Spleen (tissue), 11 donors: ENCODE measurements at regions not wholly inside any gene's neighbourhood (a gene's known extent, or its start where the extent isn't known, plus 50 kb on each side); places are given as distances from the start of the nearest gene placed in this dataset.

Experiments used
- DNase-seq: peaks from one replicate; pipeline ENCODE4 v3.0.0-alpha.2; 2020
- H3K27ac ChIP-seq, 8 donors: fragments of 200-600 bp; sonication (generic) in 7 of 8; 1 replicate in 4 of 8; 2 replicates in 4 of 8; pipeline versions ENCODE4 v1.5.0 to v1.8.0; 2016 to 2021; ENCODE audit warnings: inconsistent platforms in 4 of 8, mild to moderate bottlenecking in 4 of 8, moderate library complexity in 1 of 8
- H3K27me3 ChIP-seq, 7 donors: fragments of 200-600 bp; sonication (generic) in 6 of 7; replicated peaks in 1 of 7; 1 replicate in 4 of 7; 2 replicates in 3 of 7; pipeline versions ENCODE4 v1.5.0 to v1.8.0; 2016 to 2021; ENCODE audit warnings: inconsistent platforms in 3 of 7, mild to moderate bottlenecking in 1 of 7
- H3K36me3 ChIP-seq, 6 donors: fragments of 200-600 bp; sonication (generic) in 5 of 6; 1 replicate in 4 of 6; 2 replicates in 2 of 6; pipeline versions ENCODE4 v1.5.0 to v1.8.0; 2016 to 2021; ENCODE audit warnings: inconsistent platforms in 2 of 6
- H3K4me1 ChIP-seq, 6 donors: fragments of 200-600 bp; sonication (generic) in 5 of 6; 1 replicate in 3 of 6; 2 replicates in 3 of 6; pipeline versions ENCODE4 v1.5.0 to v1.8.0; 2016 to 2021; ENCODE audit warnings: inconsistent platforms in 3 of 6
- H3K4me3 ChIP-seq, 8 donors: fragments of 200-600 bp; sonication (generic) in 7 of 8; 1 replicate in 4 of 8; 2 replicates in 4 of 8; pipeline versions ENCODE4 v1.5.0 to v1.8.0; 2016 to 2021; ENCODE audit warnings: inconsistent platforms in 4 of 8, mild to moderate bottlenecking in 4 of 8, moderate library complexity in 2 of 8
- H3K9me3 ChIP-seq, 8 donors: fragments of 200-600 bp; sonication (generic) in 7 of 8; 1 replicate in 4 of 8; 2 replicates in 4 of 8; pipeline versions ENCODE4 v1.5.0 to v1.8.0; 2016 to 2021; ENCODE audit warnings: inconsistent platforms in 4 of 8
- CTCF ChIP-seq, 11 experiments: fragments of 200-600 bp in 7 of 11; fragments of 450-650 bp in 4 of 11; sonication (generic) in 4 of 11; IDR thresholded peaks in 8 of 11; conservative IDR thresholded peaks in 3 of 11; 1 replicate in 7 of 11; 2 replicates in 4 of 11; pipeline versions ENCODE4 v1.4.0 to v1.8.0; 2016 to 2021; ENCODE audit warnings: antibody characterized with exemption in 11 of 11, inconsistent platforms in 4 of 11, mild to moderate bottlenecking in 1 of 11
- POLR2A ChIP-seq, 3 donors: fragments of 450-650 bp; IDR thresholded peaks; one replicate each; pipeline ENCODE4 v1.5.1; 2017; ENCODE audit warnings: antibody characterized with exemption in 3 of 3, mild to moderate bottlenecking in 1 of 3
- POLR2AphosphoS5 ChIP-seq, 3 donors: sonication (generic); formaldehyde crosslinking; IDR thresholded peaks; one replicate each; pipeline ENCODE4 v1.5.1; 2017; ENCODE audit warnings: antibody characterized with exemption in 3 of 3
- WGBS, 5 donors: extraction: QIAGEN DNeasy Blood & Tissue Kit in 3 of 5; methylation state at CpG; one replicate each; pipeline versions ENCODE4 v1.1.5 to v1.1.7; 2013 to 2018; 5-methylcytosine and 5-hydroxymethylcytosine counted together
- intact Hi-C: fragments of 100-400 bp; cut with DNase I; formaldehyde crosslinking; loops from one replicate; pipeline ENCODE4 v1.15.0; 2023; ENCODE audit warnings: low total_unique reads
- donor health status: healthy with polysubstance abuse.
- donor health status: DM: no; HTN: no; CAD: no; lungs with moderate emphysema.
- donor health status: DM: no; HTN: no; CAD: no.
- donor health status: Bipolar disorder and iron deficiency.
- donor health status: healthy.
- donor health status: DM: no; HTN: no; CAD: no.
- donor health status: DM: yes; HTN: yes; CAD: no.

DNA sequence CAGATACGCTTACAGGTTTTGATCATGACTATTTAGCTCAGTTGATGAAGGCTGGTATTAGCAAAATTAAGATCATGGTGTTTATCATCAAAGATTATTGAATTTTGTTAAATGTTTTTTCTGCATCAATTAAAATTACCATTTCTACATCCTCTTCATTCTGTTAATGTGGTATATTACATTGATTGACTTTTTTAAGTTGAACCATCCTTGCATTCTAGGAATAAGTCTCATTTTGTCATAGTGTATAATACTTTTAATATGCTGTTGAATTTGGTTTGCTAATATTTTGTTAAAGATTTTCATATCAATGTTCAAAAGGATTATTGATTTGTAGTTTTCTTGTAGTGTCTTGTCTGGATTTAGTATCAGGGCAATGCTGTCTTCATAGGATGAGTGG is 142.4 kb downstream of the LYPLAL1 start:
- intact Hi-C loops = no loop called here
- DNase-seq = no peak
- no peaks in the 10 kb centered on the region for H3K4me1 ChIP-seq
- no peaks in the 10 kb centered on the region for H3K27me3 ChIP-seq
- H3K9me3 ChIP-seq = peaks cover 0 to 42% (median 24%) of the 10 kb centered on the region in 8 donors
- no peak overlapping the region for H3K4me3 ChIP-seq
- no peak overlapping the region for H3K27ac ChIP-seq
- H3K36me3 ChIP-seq = no peaks in the 10 kb centered on the region
- TF ChIP-seq POLR2AphosphoS5 (IDR thresholded peaks at IDR 0.05) = no peak
- no peak for TF ChIP-seq CTCF (IDR thresholded peaks at IDR 0.05 in 8 of 11, conservative IDR thresholded peaks at IDR 0.05 in 3 of 11)
- 46 to 95% (median 88%) methylated on average over 1 of the region's 1 CpG for WGBS, 5 donors

GRCh38 chr1:219313961-219314360 is 140.3 kb downstream of the LYPLAL1 start:
- intact Hi-C loops = no loop called here
- 92 to 97% (median 97%) methylated on average over 2 of the region's 2 CpGs for WGBS, 5 donors
- H3K9me3 ChIP-seq = peaks cover 0 to 44% (median 24%) of the 10 kb centered on the region in 8 donors
- H3K27me3 ChIP-seq = no peaks in the 10 kb centered on the region
- no peaks in the 10 kb centered on the region for H3K4me1 ChIP-seq
- no peak for TF ChIP-seq CTCF (IDR thresholded peaks at IDR 0.05 in 8 of 11, conservative IDR thresholded peaks at IDR 0.05 in 3 of 11)
- TF ChIP-seq POLR2A (IDR thresholded peaks at IDR 0.05) = no peak
- TF ChIP-seq POLR2AphosphoS5 (IDR thresholded peaks at IDR 0.05) = no peak
- no peak overlapping the region for H3K4me3 ChIP-seq
- no peak for DNase-seq
- H3K36me3 ChIP-seq = no peaks in the 10 kb centered on the region
- H3K27ac ChIP-seq = no peak overlapping the region

- Histone ChIP-seq H3K27me3 (no peaks in the 10 kb centered on the region), H3K27ac (no peak overlapping the region), H3K4me1 (no peaks in the 10 kb centered on the region), H3K4me3 (no peak overlapping the region), H3K36me3 (no peaks in the 10 kb centered on the region), H3K9me3 (peaks cover 0 to 54% (median 29%) of the 10 kb centered on the region in 8 donors)
- WGBS, 5 donors = 84 to 96% (median 91%) methylated on average over 3 of the region's 3 CpGs
- no peak for DNase-seq
- intact Hi-C loops = no loop called here
- no peak for TF ChIP-seq CTCF (IDR thresholded peaks at IDR 0.05 in 8 of 11, conservative IDR thresholded peaks at IDR 0.05 in 3 of 11)
- TF ChIP-seq POLR2A (IDR thresholded peaks at IDR 0.05) = no peak
- TF ChIP-seq POLR2AphosphoS5 (IDR thresholded peaks at IDR 0.05) = no peak
Observed at GRCh38 chr1:219312967-219313366, 139.3 kb downstream of the LYPLAL1 start.

- 12 to 55% (median 33%) methylated on average over 1 of the region's 1 CpG for WGBS, 5 donors
- Histone ChIP-seq H3K36me3 (no peaks in the 10 kb centered on the region), H3K27me3 (no peaks in the 10 kb centered on the region), H3K4me3 (no peak overlapping the region), H3K4me1 (no peaks in the 10 kb centered on the region), H3K27ac (no peak overlapping the region), H3K9me3 (peaks cover 0 to 45% (median 20%) of the 10 kb centered on the region in 8 donors)
- intact Hi-C loops = no loop called here
- TF ChIP-seq CTCF (IDR thresholded peaks at IDR 0.05 in 8 of 11, conservative IDR thresholded peaks at IDR 0.05 in 3 of 11) (no peak), POLR2A (IDR thresholded peaks at IDR 0.05) (no peak), POLR2AphosphoS5 (IDR thresholded peaks at IDR 0.05) (no peak)
- no peak for DNase-seq
Observed at GRCh38 chr1:219310181-219310728, 136.6 kb downstream of the LYPLAL1 start.
